ENCODE measurements at regions not wholly inside any gene's neighbourhood (a gene's known extent, or its start where the extent isn't known, plus 50 kb on each side); places are given as distances from the start of the nearest gene placed in this dataset.

DNA sequence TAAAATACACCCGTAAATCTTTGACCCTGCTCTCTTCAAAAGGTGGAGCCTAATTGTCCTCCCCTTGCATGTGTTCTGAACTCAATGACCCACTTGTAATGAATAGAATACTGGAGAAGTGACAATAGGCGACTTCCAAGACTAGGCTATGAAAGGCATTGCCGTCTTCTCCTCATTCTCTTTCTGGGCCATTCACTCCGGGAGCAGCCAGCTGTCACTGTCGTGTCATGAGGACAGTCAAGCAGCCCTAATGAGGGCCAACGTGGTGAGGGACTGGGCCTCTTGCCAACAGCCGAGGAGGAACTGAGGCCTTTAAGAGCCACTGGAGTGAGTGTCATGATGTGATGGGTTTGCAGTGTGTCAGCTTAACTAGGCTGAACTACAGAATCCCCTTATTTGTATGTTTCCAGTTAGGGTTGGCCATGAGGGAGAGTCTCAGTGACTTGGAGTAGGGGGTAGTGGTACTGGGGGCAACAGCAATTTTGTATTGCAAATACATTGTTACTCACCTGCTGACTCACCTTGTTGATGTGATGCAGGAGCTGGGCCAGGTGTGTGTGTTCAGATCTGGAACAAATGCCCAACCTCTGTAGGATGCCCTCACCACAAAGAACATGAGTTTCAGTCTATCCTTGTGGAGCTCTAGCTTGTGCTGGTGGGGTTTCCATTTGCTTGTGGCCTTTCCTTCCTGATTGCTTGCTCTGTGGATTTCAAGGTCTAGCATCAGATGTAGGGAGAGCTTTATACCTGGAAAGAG lies 188.5 kb upstream of the PROK2 start:
- in situ Hi-C loops (cut with MboI; ENCODE audit: low sequenced_read_pairs) (no loop called here), dilution Hi-C loops (cut with HindIII; ENCODE audit: low sequenced_read_pairs, unreplicated experiment) (no loop called here), intact Hi-C loops (cut with micrococcal nuclease) (no loop called here)
- no peak overlapping the region for H3K4me3 ChIP-seq (ENCODE audit: insufficient read depth, low read depth, low read length)
- no peak overlapping the region for H2BK15ac ChIP-seq (ENCODE audit: low read depth, low read length)
- no peak overlapping the region for H3K23ac ChIP-seq (ENCODE audit: low read depth, low read length)
- H3K79me1 ChIP-seq (ENCODE audit: low read depth in 1 of 2, low read length in 2 of 2), result no peaks in the 10 kb centered on the region
- WGBS, 2 experiments (ENCODE audit: extremely low coverage in 2 of 2, insufficient read length in 1 of 2), result 0% methylated on average over 1 of the region's 7 CpGs; no CpG with 5 or more reads in 1 of the 2 experiments
- no peak overlapping the region for H3K56ac ChIP-seq (ENCODE audit: extremely low read depth, insufficient read depth, low read length)
- DNase-seq, result no peak
- no peak overlapping the region for H4K91ac ChIP-seq (ENCODE audit: insufficient read depth, low read depth, low read length)
- no peak overlapping the region for H2BK120ac ChIP-seq (ENCODE audit: low read depth, low read length)
- H4K5ac ChIP-seq (ENCODE audit: low read depth, low read length), result no peak overlapping the region
- H4K8ac ChIP-seq (ENCODE audit: low read depth in 2 of 2, low read length in 2 of 2), result no peak overlapping the region
- ATAC-seq (ENCODE audit: low read depth), result no peak
- no peak overlapping the region for H2AK5ac ChIP-seq (ENCODE audit: low read depth, low read length)
- ChIA-PET POLR2A (ENCODE audit: unreplicated experiment) (no interaction called here), CTCF (no interaction called here)
- no peak overlapping the region for H2AK9ac ChIP-seq (replicated peaks; ENCODE audit: low read depth, low read length, poor library complexity)
- H2BK20ac ChIP-seq (ENCODE audit: low read depth, low read length), result no peak overlapping the region
- H2AFZ ChIP-seq (replicated peaks; ENCODE audit: low read length, poor library complexity), result no peak overlapping the region
- H3K27ac ChIP-seq (ENCODE audit: insufficient read depth, low read length), result no peak overlapping the region
- TF ChIP-seq CHD1 (IDR thresholded peaks at IDR 0.05; ENCODE audit: low read depth, low read length), result no peak
- no peak for TF ChIP-seq MXI1 (IDR thresholded peaks at IDR 0.05; ENCODE audit: borderline replicate concordance, low read depth, low read length)
- no peak for TF ChIP-seq MAZ (IDR thresholded peaks at IDR 0.05; ENCODE audit: borderline replicate concordance, low read depth, low read length)
- TF ChIP-seq POLR2A (IDR thresholded peaks at IDR 0.05; ENCODE audit: low read depth, low read length), result no peak
- no peak for TF ChIP-seq MAFK (IDR thresholded peaks at IDR 0.05; ENCODE audit: low read depth, low read length)
- no peak for TF ChIP-seq RFX5 (IDR thresholded peaks at IDR 0.05; ENCODE audit: low read depth, low read length)
- no peak for TF ChIP-seq RAD21 (IDR thresholded peaks at IDR 0.05; ENCODE audit: low read length)
- H3K27me3 ChIP-seq (ENCODE audit: control insufficient read depth, insufficient read depth, low read length), result peaks cover 15% of the 10 kb centered on the region
- H3K4me2 ChIP-seq (ENCODE audit: low read depth, low read length), result no peak overlapping the region
- H4K20me1 ChIP-seq (ENCODE audit: insufficient read depth, low read length), result no peaks in the 10 kb centered on the region
- H3K36me3 ChIP-seq (ENCODE audit: control insufficient read depth, insufficient read depth, low read length), result no peaks in the 10 kb centered on the region
- H3K9me1 ChIP-seq (ENCODE audit: insufficient read depth, low read length), result no peaks in the 10 kb centered on the region
- no peak overlapping the region for H3K18ac ChIP-seq (ENCODE audit: low read depth, low read length)
- no peak overlapping the region for H3K4ac ChIP-seq (ENCODE audit: low read depth, low read length)
- no TSS peak for BruUV-seq (replicated peaks)
- peaks cover 2% of the 10 kb centered on the region; the same call in 1 of the 2 replicates for H3K9me3 ChIP-seq (ENCODE audit: control insufficient read depth, insufficient read depth, low read length)
- no peak overlapping the region for H3K9ac ChIP-seq (ENCODE audit: low read depth, low read length)
- no peaks in the 10 kb centered on the region for H3K4me1 ChIP-seq (ENCODE audit: control insufficient read depth, insufficient read depth, low read length)
- no peak overlapping the region for H3K14ac ChIP-seq (replicated peaks; ENCODE audit: low read depth, low read length)
- H2BK5ac ChIP-seq (ENCODE audit: low read depth, low read length, poor library complexity, severe bottlenecking), result no peak overlapping the region

All from IMR-90 (cell line).